ENCODE measurements at regions not wholly inside any gene's neighbourhood (a gene's known extent, or its start where the extent isn't known, plus 50 kb on each side); places are given as distances from the start of the nearest gene placed in this dataset.

- no peak for DNase-seq (ENCODE audit: low spot score)
These were observed 835.0 kb upstream of the FANCL start for GRCh38 chr2:59076079-59076619.

- no peak for DNase-seq (ENCODE audit: low spot score)
These were observed 832.9 kb upstream of the FANCL start for GRCh38 chr2:59074071-59074470.

GRCh38 chr2:59073286-59073685 is 832.2 kb upstream of the FANCL start:
- no peak for DNase-seq (ENCODE audit: low spot score)

- no peak for DNase-seq (ENCODE audit: low spot score)
These were observed 827.1 kb upstream of the FANCL start for GRCh38 chr2:59068255-59068654.

DNA sequence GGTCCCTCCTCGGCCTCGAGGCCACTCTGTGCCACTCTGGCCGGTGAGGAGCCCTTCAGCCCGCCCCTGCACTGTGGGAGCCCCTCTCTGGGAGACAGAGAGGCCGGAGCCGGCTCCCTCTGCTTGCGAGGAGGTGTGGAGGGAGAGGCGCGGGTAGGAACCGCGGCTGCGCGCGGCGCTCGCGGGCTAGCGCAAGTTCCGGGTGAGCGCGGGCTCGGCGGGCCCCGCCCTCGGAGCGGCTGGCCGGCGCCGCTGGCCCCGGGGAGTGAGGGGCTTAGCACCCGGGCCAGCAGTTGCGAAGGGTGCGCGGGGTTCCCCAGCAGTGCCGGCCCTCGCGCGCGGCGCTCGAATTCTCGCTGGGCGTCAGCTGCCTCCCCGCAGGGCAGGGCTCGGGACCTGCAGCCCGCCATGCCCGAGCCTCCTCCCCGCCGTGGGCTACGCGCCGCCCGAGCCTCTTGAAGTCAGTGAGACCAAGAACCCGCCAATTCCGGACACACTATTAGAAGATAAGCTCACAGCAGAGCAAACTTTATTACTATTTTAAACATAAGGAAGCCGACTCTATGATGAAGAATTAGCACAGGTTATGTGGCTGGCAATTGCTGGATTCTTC is 825.8 kb upstream of the FANCL start:
- no peak for DNase-seq (ENCODE audit: low spot score)

GRCh38 chr2:59047373-59047995 is 806.4 kb upstream of the FANCL start:
- no peak for DNase-seq (ENCODE audit: low spot score)

DNA sequence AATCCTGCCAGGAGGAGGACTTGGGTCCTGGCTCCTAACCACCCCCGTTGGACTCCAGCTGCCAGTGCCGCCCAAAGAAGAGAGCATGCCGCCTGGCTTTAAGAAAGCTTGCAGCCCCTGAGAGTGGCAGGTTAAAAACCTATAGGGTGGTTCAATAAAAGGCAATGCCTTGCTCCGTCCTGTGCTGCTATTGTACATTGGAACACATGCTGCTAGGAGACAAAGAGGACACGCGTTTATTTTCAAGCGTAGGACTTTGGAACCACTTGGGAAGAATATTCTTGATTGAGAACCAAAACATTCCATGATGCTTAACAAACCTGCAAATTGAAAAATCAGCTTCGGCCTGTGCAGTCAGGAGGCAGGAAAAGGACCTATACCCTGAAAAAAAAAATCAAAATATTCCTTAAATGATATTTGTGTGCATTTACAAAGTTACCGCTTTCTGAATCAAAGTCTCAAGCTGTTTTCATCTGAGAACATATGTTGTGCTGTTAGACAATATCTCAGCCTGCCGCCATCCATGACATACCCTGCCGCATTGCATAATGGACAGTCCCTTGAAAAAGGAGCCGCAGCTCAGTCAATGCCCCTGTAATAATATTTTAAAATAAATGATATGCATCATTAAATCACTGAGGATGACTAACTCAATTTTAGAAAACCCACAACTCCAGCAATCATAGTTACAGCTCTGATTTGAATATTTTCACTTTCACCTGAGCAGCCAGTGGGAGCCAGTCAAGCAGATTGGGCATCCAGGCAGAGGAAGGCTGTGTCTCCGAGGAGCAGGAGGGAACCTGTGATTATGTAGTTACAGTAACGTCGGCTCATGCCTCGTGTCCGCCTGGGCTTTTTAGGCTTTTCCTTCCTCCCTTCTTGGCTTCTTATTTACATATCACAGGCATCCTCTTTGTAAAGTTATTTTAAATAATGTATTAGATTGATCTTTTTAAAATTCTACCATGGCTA is 805.6 kb upstream of the FANCL start:
- DNase-seq (ENCODE audit: low spot score): no peak

GRCh38 chr2:59044736-59045135 is 803.6 kb upstream of the FANCL start:
- DNase-seq (ENCODE audit: low spot score): no peak

GRCh38 chr2:59041139-59041538 is 800.0 kb upstream of the FANCL start:
- DNase-seq (ENCODE audit: low spot score): no peak

- DNase-seq (ENCODE audit: low spot score): peak; percentile 14
These were observed 793.7 kb upstream of the FANCL start for GRCh38 chr2:59034837-59035236.

DNA sequence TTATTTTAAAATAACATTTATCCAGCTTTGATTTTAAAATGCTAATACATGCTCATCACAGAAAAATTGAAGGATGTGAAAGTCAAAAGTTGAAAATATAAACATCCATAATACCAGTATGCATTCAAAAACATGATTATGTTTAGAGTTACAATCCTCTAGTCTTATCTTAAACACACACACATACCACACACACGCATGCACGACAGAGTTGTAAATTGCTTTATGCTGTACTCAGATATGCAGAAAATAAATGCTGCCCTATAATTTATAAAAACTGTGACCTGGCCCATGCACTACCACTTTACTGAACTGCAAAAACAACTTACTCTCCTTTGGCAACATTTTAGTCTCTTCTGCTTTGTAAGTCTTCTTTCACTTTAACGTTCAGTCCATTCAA is 793.0 kb upstream of the FANCL start:
- DNase-seq (ENCODE audit: low spot score): no peak

DNA sequence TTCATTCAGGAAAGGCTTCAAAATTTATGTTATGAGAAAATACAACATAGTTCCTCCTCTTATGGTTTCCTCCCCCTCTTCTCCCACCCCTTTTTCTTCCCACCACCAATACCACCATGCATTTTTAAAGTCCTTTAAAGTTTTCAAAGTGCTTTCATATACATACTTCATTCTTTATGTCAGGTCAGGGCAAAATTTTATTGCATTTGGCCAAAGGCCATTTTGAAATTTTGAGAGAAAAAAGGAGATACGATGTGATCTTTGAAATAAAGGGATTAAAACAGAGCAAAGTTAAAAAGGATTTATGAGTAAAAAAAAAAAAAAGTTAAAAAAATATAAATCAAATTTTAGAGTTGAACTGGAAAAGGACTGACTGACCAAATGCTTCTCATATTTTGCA is 792.5 kb upstream of the FANCL start:
- no peak for DNase-seq (ENCODE audit: low spot score)

DNA sequence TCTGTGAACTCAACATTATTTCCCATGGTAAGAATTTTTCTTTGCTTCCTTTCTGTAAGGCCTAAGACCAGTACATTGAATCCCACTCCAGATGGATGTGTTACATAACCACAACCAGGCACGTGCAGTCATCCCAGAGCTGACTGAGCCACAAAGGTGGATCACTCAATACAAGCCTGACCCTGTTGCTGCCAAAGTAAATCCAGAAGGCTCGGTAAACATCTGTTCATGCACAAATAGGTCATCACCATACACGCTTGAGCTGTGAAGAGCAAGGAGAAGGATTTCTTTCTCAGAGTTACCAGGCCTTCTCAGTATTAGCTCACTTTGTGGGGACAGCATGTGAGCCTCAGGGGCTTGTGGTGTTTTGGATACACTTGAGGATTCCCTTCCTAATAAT is 791.4 kb upstream of the FANCL start:
- no peak for DNase-seq (ENCODE audit: low spot score)

DNA sequence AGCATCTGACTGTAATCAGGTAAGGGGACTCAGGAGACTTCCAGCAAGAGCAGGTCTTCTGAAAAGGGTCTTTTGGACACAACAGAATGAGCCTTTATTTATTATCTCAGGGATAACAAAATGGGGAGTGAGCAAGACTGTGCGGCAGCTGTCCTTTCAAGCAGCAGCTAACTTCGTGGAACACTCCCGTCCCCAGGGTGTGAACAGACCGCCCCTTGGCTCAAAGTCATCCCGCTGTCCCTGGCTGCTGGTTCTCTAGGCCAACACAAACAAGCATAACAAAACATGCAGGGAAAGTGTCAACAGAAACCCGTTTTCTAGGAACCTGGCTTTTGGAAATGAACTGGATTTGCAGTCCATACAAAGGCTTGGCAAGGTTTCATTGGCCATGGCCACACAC is 787.9 kb upstream of the FANCL start:
- no peak for DNase-seq (ENCODE audit: low spot score)

GRCh38 chr2:59027320-59027719 is 786.2 kb upstream of the FANCL start:
- peak; percentile 8 for DNase-seq (ENCODE audit: low spot score)

DNA sequence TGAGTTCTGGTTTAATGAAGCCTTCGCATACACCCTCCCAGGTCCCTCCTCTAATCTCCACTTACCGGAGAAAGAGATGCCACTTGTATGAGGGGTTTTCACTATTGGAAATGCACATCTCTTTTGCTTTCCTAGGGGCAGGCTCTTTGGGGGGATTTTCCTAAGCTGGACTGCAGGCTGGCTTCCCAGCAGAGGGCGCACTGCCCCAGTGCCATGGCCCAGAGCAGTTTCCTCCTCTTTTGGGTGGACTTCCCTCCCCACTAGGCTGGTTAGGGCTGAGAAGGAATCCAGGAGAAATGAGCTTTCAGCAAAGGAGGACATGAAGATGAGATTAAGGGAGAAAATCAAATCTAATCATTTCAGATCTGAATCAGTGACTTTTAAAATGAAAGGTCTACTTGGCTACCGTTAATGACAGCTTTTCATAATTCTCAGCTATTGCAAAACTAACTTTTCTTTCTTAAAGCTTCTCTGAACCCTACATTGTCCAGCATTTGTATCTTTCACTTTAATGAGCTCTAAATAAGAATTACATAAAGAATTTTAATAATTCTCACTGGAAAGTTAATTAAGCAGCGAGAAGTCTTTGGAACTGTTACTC is 784.1 kb upstream of the FANCL start:
- peak; percentile 29 for DNase-seq (ENCODE audit: low spot score)

- DNase-seq (ENCODE audit: low spot score): no peak
These were observed 780.7 kb upstream of the FANCL start for GRCh38 chr2:59021786-59022185.

DNA sequence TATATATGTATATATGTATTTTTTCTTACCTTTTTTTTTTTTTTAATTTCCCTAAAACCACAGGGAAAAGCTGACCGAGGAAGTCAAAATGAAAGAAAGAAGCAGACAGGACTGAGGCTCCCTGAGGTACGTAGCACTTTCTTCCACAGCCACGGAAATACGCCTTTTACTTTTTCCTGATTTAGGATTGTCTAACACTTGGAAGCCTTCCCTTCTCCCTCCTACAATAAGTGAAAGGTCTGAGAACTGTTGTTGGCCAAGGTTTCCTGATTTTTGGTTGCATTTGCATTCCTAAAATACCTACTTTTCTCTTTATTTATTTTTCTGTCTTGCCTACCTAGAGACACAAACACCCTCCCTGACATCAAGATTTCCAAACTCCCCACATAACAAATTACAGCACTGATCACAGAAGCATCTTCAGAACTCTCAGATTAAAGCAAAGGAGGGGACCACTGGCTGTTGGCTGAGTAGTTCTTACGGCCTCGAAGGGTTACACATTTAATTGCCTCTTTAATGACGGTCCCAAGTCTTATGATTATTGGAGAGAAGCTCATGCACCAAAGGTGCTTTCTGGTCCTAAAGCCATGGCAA is 778.5 kb upstream of the FANCL start:
- no peak for DNase-seq (ENCODE audit: low spot score)

GRCh38 chr2:59018737-59019136 is 777.6 kb upstream of the FANCL start:
- no peak for DNase-seq (ENCODE audit: low spot score)

GRCh38 chr2:59015027-59015426 is 773.9 kb upstream of the FANCL start:
- no peak for DNase-seq (ENCODE audit: low spot score)

- no peak for DNase-seq (ENCODE audit: low spot score)
These were observed 771.8 kb upstream of the FANCL start for GRCh38 chr2:59012971-59013370.

- no peak for DNase-seq (ENCODE audit: low spot score)
These were observed 771.1 kb upstream of the FANCL start for GRCh38 chr2:59012234-59012633.
